Hepatocyte (in vitro differentiated cells): ENCODE measurements at regions not wholly inside any gene's neighbourhood (a gene's known extent, or its start where the extent isn't known, plus 50 kb on each side); places are given as distances from the start of the nearest gene placed in this dataset.

ENCODE experiments used
- EZH2 ChIP-seq: fragments of 200-600 bp; sonication (generic); IDR thresholded peaks from 2 replicates; pipeline ENCODE4 v1.6.1; 2016; ENCODE audit warnings: antibody characterized with exemption, mild to moderate bottlenecking, borderline replicate concordance
- EZH2phosphoT487 ChIP-seq: fragments of 200-600 bp; sonication (generic); IDR thresholded peaks from one replicate; pipeline ENCODE4 v1.6.1; 2018; ENCODE audit warnings: antibody characterized with exemption, mild to moderate bottlenecking, low read depth, moderate library complexity; ENCODE audit not compliant: unreplicated experiment, severe bottlenecking
- TF ChIP-seq, protein P1 (sequence below): fragments of 200-600 bp; sonication (generic); IDR thresholded peaks from 2 replicates; pipeline ENCODE4 v1.5.1; 2016; ENCODE audit warnings: antibody characterized with exemption, mild to moderate bottlenecking; ENCODE audit not compliant: poor library complexity

DNA sequence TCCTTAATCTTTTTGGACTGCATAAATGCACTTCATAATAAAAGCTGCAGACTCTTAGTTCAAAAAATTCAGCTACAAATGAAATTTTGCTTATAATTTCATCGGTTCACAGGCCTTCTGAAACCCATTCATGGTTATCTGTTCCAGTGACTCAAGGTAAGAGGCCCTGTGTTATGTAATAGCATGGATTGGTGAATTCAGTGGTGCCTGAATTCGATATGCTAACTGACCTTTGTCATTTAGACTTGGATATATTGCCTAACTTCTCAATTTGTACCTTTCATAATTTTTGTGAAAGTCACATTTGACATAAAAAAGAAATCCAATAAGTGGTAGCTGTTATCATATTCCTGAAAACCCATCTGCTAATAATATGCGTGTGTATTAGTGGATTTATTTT, 349.9 kb upstream of the KIRREL3 start:
- TF ChIP-seq, protein P1, sequence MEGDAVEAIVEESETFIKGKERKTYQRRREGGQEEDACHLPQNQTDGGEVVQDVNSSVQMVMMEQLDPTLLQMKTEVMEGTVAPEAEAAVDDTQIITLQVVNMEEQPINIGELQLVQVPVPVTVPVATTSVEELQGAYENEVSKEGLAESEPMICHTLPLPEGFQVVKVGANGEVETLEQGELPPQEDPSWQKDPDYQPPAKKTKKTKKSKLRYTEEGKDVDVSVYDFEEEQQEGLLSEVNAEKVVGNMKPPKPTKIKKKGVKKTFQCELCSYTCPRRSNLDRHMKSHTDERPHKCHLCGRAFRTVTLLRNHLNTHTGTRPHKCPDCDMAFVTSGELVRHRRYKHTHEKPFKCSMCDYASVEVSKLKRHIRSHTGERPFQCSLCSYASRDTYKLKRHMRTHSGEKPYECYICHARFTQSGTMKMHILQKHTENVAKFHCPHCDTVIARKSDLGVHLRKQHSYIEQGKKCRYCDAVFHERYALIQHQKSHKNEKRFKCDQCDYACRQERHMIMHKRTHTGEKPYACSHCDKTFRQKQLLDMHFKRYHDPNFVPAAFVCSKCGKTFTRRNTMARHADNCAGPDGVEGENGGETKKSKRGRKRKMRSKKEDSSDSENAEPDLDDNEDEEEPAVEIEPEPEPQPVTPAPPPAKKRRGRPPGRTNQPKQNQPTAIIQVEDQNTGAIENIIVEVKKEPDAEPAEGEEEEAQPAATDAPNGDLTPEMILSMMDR, result no peak
- TF ChIP-seq EZH2 (no peak), EZH2phosphoT487 (no peak)
